ENCODE measurements at regions not wholly inside any gene's neighbourhood (a gene's known extent, or its start where the extent isn't known, plus 50 kb on each side); places are given as distances from the start of the nearest gene placed in this dataset.

- ChIA-PET POLR2A (no interaction called here), CTCF (no interaction called here)
- H3K27ac Mint-ChIP-seq: no peak overlapping the region
- H3K9me3 Mint-ChIP-seq: no peaks in the 10 kb centered on the region
- DNase-seq: no peak
- intact Hi-C loops (cut with micrococcal nuclease): no loop called here
- no peak overlapping the region for H3K4me3 Mint-ChIP-seq
- no peaks in the 10 kb centered on the region for H3K36me3 Mint-ChIP-seq
- peaks cover 18% of the 10 kb centered on the region for H3K4me1 Mint-ChIP-seq (ENCODE audit: low read depth)
- peaks cover 3% of the 10 kb centered on the region for H3K27me3 Mint-ChIP-seq
Observed at GRCh38 chr9:87800456-87800855, 74.5 kb downstream of the CTSL start.

GRCh38 chr9:87801013-87801412 lies 75.1 kb downstream of the CTSL start:
- Mint-ChIP-seq H3K27me3 (peaks cover 3% of the 10 kb centered on the region), H3K9me3 (no peaks in the 10 kb centered on the region), H3K4me1 (ENCODE audit: low read depth) (peaks cover 12% of the 10 kb centered on the region), H3K36me3 (no peaks in the 10 kb centered on the region), H3K4me3 (no peak overlapping the region), H3K27ac (no peak overlapping the region)
- intact Hi-C loops (cut with micrococcal nuclease): no loop called here
- DNase-seq: no peak
- CTCF ChIA-PET: no interaction called here
- POLR2A ChIA-PET: no interaction called here

GRCh38 chr9:87803166-87803565 lies 77.2 kb downstream of the CTSL start:
- peaks cover 1% of the 10 kb centered on the region for H3K4me1 Mint-ChIP-seq (ENCODE audit: low read depth)
- no peaks in the 10 kb centered on the region for H3K9me3 Mint-ChIP-seq
- H3K4me3 Mint-ChIP-seq: no peak overlapping the region
- H3K36me3 Mint-ChIP-seq: no peaks in the 10 kb centered on the region
- no peak overlapping the region for H3K27ac Mint-ChIP-seq
- ChIA-PET CTCF (no interaction called here), POLR2A (no interaction called here)
- intact Hi-C loops (cut with micrococcal nuclease): no loop called here
- H3K27me3 Mint-ChIP-seq: peaks cover 12% of the 10 kb centered on the region
- DNase-seq: no peak

- Mint-ChIP-seq H3K4me1 (ENCODE audit: low read depth) (no peaks in the 10 kb centered on the region), H3K4me3 (no peak overlapping the region), H3K27me3 (peaks cover 14% of the 10 kb centered on the region), H3K27ac (no peak overlapping the region), H3K9me3 (no peaks in the 10 kb centered on the region), H3K36me3 (no peaks in the 10 kb centered on the region)
- DNase-seq: no peak
- CTCF ChIA-PET: no interaction called here
- POLR2A ChIA-PET: no interaction called here
- intact Hi-C loops (cut with micrococcal nuclease): no loop called here
Observed at GRCh38 chr9:87803623-87804345, 77.9 kb downstream of the CTSL start.

GRCh38 chr9:87805259-87805658 lies 77.4 kb upstream of the SPATA31E1 start:
- no peaks in the 10 kb centered on the region for H3K36me3 Mint-ChIP-seq
- no peak for DNase-seq
- peaks cover 22% of the 10 kb centered on the region for H3K27me3 Mint-ChIP-seq
- POLR2A ChIA-PET: no interaction called here
- peaks cover 2% of the 10 kb centered on the region for H3K9me3 Mint-ChIP-seq
- no peak overlapping the region for H3K27ac Mint-ChIP-seq
- intact Hi-C loops (cut with micrococcal nuclease): no loop called here
- no peak overlapping the region for H3K4me3 Mint-ChIP-seq
- CTCF ChIA-PET: no interaction called here
- no peaks in the 10 kb centered on the region for H3K4me1 Mint-ChIP-seq (ENCODE audit: low read depth)

- peaks cover 2% of the 10 kb centered on the region for H3K9me3 Mint-ChIP-seq
- peaks cover 24% of the 10 kb centered on the region for H3K4me1 Mint-ChIP-seq (ENCODE audit: low read depth)
- intact Hi-C loops (cut with micrococcal nuclease): loop anchor here (5.0 kb wide), 1 partner anchor 1403 kb away; no protein-coding TSS in a partner anchor
- H3K4me3 Mint-ChIP-seq: no peak overlapping the region
- ChIA-PET POLR2A (no interaction called here), CTCF (no interaction called here)
- H3K27me3 Mint-ChIP-seq: peaks cover 25% of the 10 kb centered on the region
- no peaks in the 10 kb centered on the region for H3K36me3 Mint-ChIP-seq
- DNase-seq: no peak
- no peak overlapping the region for H3K27ac Mint-ChIP-seq
Observed at GRCh38 chr9:87810008-87810407, 72.7 kb upstream of the SPATA31E1 start.

GRCh38 chr9:87810679-87811178 lies 71.9 kb upstream of the SPATA31E1 start:
- Mint-ChIP-seq H3K9me3 (peaks cover 2% of the 10 kb centered on the region), H3K27ac (no peak overlapping the region), H3K4me3 (no peak overlapping the region), H3K36me3 (no peaks in the 10 kb centered on the region), H3K27me3 (peaks cover 28% of the 10 kb centered on the region), H3K4me1 (ENCODE audit: low read depth) (peaks cover 24% of the 10 kb centered on the region)
- ChIA-PET POLR2A (no interaction called here), CTCF (interaction anchor here (2.1 kb wide), 1 partner anchor 101 kb away, joined by 10 read pairs; no protein-coding TSS in a partner anchor)
- no peak for DNase-seq
- intact Hi-C loops (cut with micrococcal nuclease): loop anchor here (5.0 kb wide), 1 partner anchor 1403 kb away; no protein-coding TSS in a partner anchor

GRCh38 chr9:87812375-87813118 lies 70.1 kb upstream of the SPATA31E1 start:
- DNase-seq: peak; percentile 77

GRCh38 chr9:87813119-87813463 lies 69.6 kb upstream of the SPATA31E1 start:
- H3K36me3 Mint-ChIP-seq: no peaks in the 10 kb centered on the region
- H3K27ac Mint-ChIP-seq: no peak overlapping the region
- peaks cover 2% of the 10 kb centered on the region for H3K9me3 Mint-ChIP-seq
- peaks cover 25% of the 10 kb centered on the region for H3K27me3 Mint-ChIP-seq
- intact Hi-C loops (cut with micrococcal nuclease): loop anchor here (2.0 to 5.0 kb wide), 3 partner anchors 134 to 1406 kb away; no protein-coding TSS in a partner anchor
- POLR2A ChIA-PET: no interaction called here
- CTCF ChIA-PET: interaction anchor here (0.7 to 2.2 kb wide), 10 partner anchors 13 to 476 kb away, joined by 3 to 15 read pairs (median 4); no protein-coding TSS in a partner anchor
- no peak for DNase-seq
- peaks cover 24% of the 10 kb centered on the region for H3K4me1 Mint-ChIP-seq (ENCODE audit: low read depth)
- H3K4me3 Mint-ChIP-seq: no peak overlapping the region

More at GRCh38 chr9:87812375-87813118, 70.1 kb upstream of the SPATA31E1 start:
- peak overlapping the region; percentile 40 for H3K27ac Mint-ChIP-seq
- H3K36me3 Mint-ChIP-seq: no peaks in the 10 kb centered on the region
- peaks cover 24% of the 10 kb centered on the region for H3K4me1 Mint-ChIP-seq (ENCODE audit: low read depth)
- H3K9me3 Mint-ChIP-seq: peaks cover 2% of the 10 kb centered on the region
- intact Hi-C loops (cut with micrococcal nuclease): loop anchor here (1.0 to 5.0 kb wide), 9 partner anchors 19 to 1405 kb away; no protein-coding TSS in a partner anchor
- CTCF ChIA-PET: interaction anchor here (0.6 to 2.2 kb wide), 15 partner anchors 14 to 1403 kb away, joined by 3 to 15 read pairs (median 4); no protein-coding TSS in a partner anchor
- peaks cover 26% of the 10 kb centered on the region for H3K27me3 Mint-ChIP-seq
- POLR2A ChIA-PET: interaction anchor here (1.2 kb wide), 1 partner anchor 20 kb away, joined by 5 read pairs; no protein-coding TSS in a partner anchor
- no peak overlapping the region for H3K4me3 Mint-ChIP-seq

- no peak overlapping the region for H3K4me3 Mint-ChIP-seq
- ChIA-PET POLR2A (no interaction called here), CTCF (interaction anchor here (1.4 kb wide), 1 partner anchor 91 kb away, joined by 3 read pairs; no protein-coding TSS in a partner anchor)
- no peaks in the 10 kb centered on the region for H3K36me3 Mint-ChIP-seq
- H3K27ac Mint-ChIP-seq: no peak overlapping the region
- DNase-seq: no peak
- H3K9me3 Mint-ChIP-seq: no peaks in the 10 kb centered on the region
- H3K4me1 Mint-ChIP-seq (ENCODE audit: low read depth): peaks cover 24% of the 10 kb centered on the region
- H3K27me3 Mint-ChIP-seq: peaks cover 14% of the 10 kb centered on the region
- intact Hi-C loops (cut with micrococcal nuclease): no loop called here
Observed at GRCh38 chr9:87816036-87816435, 66.6 kb upstream of the SPATA31E1 start.

- CTCF ChIA-PET: no interaction called here
- H3K36me3 Mint-ChIP-seq: no peaks in the 10 kb centered on the region
Observed at GRCh38 chr9:87818308-87818707, 64.4 kb upstream of the SPATA31E1 start.

GRCh38 chr9:87824216-87824875 lies 58.3 kb upstream of the SPATA31E1 start:
- POLR2A ChIA-PET: no interaction called here
- intact Hi-C loops (cut with micrococcal nuclease): no loop called here
- Mint-ChIP-seq H3K4me3 (no peak overlapping the region), H3K27me3 (peaks cover 6% of the 10 kb centered on the region), H3K9me3 (no peaks in the 10 kb centered on the region), H3K4me1 (ENCODE audit: low read depth) (peaks cover 8% of the 10 kb centered on the region), H3K27ac (no peak overlapping the region), H3K36me3 (no peaks in the 10 kb centered on the region)
- CTCF ChIA-PET: no interaction called here
- no peak for DNase-seq

More at GRCh38 chr9:87818308-87818707, 64.4 kb upstream of the SPATA31E1 start:
- no peaks in the 10 kb centered on the region for H3K9me3 Mint-ChIP-seq
- H3K27me3 Mint-ChIP-seq: peaks cover 13% of the 10 kb centered on the region
- POLR2A ChIA-PET: no interaction called here
- peaks cover 4% of the 10 kb centered on the region for H3K4me1 Mint-ChIP-seq (ENCODE audit: low read depth)
- no peak for DNase-seq
- no peak overlapping the region for H3K4me3 Mint-ChIP-seq
- intact Hi-C loops (cut with micrococcal nuclease): no loop called here
- H3K27ac Mint-ChIP-seq: no peak overlapping the region
